Left cardiac atrium (tissue), 4 donors: ENCODE measurements at regions not wholly inside any gene's neighbourhood (a gene's known extent, or its start where the extent isn't known, plus 50 kb on each side); places are given as distances from the start of the nearest gene placed in this dataset.

Source experiments
- ATAC-seq, 2 donors: fragments of 200-7000 bp; cut with Tn5 transposase; one replicate each; pipeline ENCODE4 v1.9.1; 2020; ENCODE audit warnings: mild to moderate bottlenecking in 2 of 2, moderate library complexity in 2 of 2
- DNase-seq: peaks from one replicate; pipeline ENCODE4 v3.0.0-alpha.2; 2020
- intact Hi-C, 2 donors: fragments of 100-400 bp; cut with DNase I; formaldehyde crosslinking; loops; one replicate each; pipeline versions ENCODE4 v1.14.1 to v1.15.1; 2022 to 2023
- donor health status: DM: no; HTN: yes; CAD: no.
- donor health status: DM: no; HTN: yes; CAD: no; lungs with severe emphysema.
- donor health status: DM: yes; HTN: yes; CAD: no.
- donor health status: Dilated cardiomyopathy.

DNA sequence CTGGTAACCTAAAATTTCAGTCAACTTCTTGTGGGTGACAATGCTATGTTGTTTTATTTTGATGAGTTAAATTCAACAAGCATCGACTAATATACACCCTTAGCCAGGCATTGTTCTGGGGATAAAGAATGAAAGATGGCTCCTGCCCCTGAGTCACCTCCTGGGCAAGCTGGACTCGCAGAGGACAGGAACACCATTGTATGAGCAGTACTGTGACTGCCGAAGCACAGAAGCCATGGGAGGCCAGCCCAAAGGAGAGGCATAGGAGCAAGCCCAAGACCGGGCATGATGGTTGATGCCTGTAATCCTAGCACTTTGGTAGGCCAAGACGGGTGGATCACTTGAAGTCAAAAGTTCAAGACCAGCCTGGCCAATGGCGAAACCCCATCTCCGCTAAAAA lies 555.2 kb downstream of the OMA1 start:
- DNase-seq (no peak), ATAC-seq (no peak)
- intact Hi-C loops, result no loop called here

DNA sequence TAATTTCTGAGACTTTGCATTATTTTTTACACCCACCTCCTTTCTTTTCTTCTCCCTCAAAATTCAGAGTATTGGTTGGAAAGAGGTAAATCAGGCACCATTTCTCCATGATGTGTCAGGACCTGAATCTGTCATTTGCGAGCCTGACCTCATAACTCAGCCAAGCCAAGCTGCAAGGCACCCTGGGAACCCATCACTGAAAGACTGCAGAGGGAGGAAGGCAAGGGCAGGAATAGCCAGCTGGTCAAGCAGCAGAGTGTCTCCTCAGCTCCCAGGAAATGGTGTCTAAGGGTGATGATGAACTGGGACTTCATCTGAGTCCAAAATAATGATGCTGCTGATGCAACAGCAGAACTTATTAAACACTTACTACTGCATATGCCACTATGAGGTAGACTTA lies 556.6 kb downstream of the OMA1 start:
- intact Hi-C loops, result no loop called here
- ATAC-seq (no peak), DNase-seq (no peak)

GRCh38 chr1:57987523-57987922 lies 559.0 kb downstream of the OMA1 start:
- DNase-seq (no peak), ATAC-seq (no peak)
- intact Hi-C loops, result no loop called here

- no peak for DNase-seq
- no peak for ATAC-seq
- intact Hi-C loops, result no loop called here
Observed at GRCh38 chr1:57986432-57986831, 560.1 kb downstream of the OMA1 start.

DNA sequence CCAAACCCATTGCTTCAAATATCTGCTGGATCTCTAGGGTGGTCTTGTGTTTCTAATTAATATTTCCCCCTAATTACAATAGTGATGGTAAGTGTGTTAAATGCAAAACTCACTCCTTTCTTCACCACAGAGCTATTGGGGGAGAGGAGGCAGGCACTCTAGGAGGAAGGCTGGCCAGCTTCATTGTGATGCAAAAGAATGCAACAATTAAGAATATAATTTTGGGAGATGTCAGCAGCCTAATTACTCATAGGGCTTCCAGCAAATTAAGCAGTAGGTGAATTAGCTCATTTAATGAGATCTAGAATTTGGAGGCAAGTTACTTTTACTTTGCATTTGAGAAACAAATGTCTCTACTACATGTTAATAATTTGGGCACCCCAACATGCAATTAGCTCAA lies 560.4 kb upstream of the DAB1 start:
- intact Hi-C loops, result no loop called here
- DNase-seq (no peak), ATAC-seq (no peak)

DNA sequence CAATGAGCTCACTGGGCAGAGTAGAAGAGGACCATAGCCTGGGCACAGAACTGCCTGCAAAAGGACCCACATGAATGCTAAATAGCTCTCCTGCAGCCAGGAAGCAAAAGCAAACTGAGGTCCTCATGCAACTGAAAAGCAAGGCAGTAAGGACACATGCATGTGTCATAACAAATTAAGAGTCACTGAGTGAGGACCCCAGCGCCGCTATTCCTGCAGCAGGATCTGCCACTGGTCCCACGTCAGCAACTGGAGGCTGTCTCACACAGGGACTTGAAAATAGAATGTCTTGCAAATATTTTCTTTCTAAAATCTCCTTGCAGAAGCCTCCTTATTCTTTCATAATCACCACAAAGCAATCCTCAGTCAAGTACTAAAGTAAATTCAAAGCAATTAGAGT lies 559.6 kb upstream of the DAB1 start:
- DNase-seq, result no peak
- ATAC-seq, result no peak
- intact Hi-C loops, result no loop called here

GRCh38 chr1:57982852-57983251 lies 559.0 kb upstream of the DAB1 start:
- DNase-seq (no peak), ATAC-seq (no peak)
- intact Hi-C loops, result no loop called here

DNA sequence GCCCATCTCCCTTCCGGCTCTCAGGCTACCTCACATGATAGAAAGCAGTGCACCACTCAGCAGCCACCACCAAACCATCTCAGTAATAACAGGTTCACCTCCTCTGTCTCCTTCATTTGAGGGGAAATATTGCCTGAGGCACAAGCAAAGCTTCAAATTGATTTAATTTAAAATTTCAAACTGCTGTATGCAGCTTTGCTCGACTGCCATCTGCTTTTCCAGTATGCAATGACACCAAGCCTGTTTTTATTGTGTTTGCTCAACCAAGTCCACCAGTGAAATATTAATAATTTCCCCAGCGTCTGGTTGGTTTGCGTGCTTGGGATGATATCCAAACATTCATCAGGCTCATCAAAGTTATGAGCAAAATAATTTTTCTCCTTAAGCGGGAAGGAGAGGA lies 552.4 kb upstream of the DAB1 start:
- DNase-seq, result no peak
- ATAC-seq, result no peak
- intact Hi-C loops, result no loop called here

GRCh38 chr1:57968321-57968720 lies 544.5 kb upstream of the DAB1 start:
- intact Hi-C loops, result no loop called here
- ATAC-seq, result no peak
- DNase-seq, result no peak

GRCh38 chr1:57966751-57967406 lies 543.0 kb upstream of the DAB1 start:
- intact Hi-C loops, result no loop called here
- no peak for DNase-seq
- no peak for ATAC-seq

DNA sequence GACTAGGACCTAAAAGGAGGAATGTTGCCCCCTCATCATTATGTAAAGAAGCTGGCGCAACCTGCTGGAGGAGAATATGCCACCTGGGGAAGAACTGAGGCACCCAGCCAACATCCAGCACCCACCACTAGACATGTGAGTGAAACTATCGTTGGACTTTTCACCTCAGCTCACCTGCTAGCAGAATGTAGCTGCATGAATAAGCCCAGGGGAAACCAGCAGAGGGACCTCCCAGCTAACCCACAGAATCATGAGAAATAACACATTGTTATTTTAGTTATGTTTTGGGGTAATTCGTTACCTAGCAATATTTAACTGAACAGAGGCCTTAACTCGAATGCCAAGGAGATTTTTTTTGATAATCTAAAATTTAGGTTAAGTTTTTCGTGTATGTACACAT lies 542.5 kb upstream of the DAB1 start:
- DNase-seq (no peak), ATAC-seq (no peak)
- intact Hi-C loops, result no loop called here

- ATAC-seq (no peak), DNase-seq (no peak)
- intact Hi-C loops, result no loop called here
Observed at GRCh38 chr1:57963581-57963980, 539.7 kb upstream of the DAB1 start.

GRCh38 chr1:57959531-57960241 lies 535.8 kb upstream of the DAB1 start:
- DNase-seq, result no peak
- intact Hi-C loops, result no loop called here
- ATAC-seq, result no peak

GRCh38 chr1:57957576-57957975 lies 533.7 kb upstream of the DAB1 start:
- DNase-seq (no peak), ATAC-seq (no peak)
- intact Hi-C loops, result no loop called here

DNA sequence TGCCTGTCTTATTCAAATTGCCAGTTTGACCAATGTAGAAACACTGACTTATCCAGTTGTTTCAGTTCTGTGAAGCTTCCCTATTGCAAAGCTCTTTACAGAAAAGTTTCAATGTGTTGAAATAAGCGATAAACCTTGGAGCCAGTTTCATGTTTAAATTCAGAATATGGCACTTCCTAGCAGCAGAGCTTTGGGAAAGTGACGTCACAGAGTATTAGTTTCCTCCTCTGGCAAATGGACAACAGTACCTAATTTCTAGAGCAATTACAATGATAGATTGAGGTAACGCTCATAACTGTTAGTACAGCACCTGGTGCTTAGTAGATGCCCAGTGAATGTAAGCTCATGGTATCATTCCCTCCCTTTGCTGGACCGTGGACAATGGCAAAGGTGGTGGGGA lies 527.5 kb upstream of the DAB1 start:
- intact Hi-C loops, result no loop called here
- DNase-seq (no peak), ATAC-seq (no peak)

GRCh38 chr1:57949168-57949567 lies 525.3 kb upstream of the DAB1 start:
- intact Hi-C loops, result no loop called here
- ATAC-seq, result no peak
- DNase-seq, result no peak

DNA sequence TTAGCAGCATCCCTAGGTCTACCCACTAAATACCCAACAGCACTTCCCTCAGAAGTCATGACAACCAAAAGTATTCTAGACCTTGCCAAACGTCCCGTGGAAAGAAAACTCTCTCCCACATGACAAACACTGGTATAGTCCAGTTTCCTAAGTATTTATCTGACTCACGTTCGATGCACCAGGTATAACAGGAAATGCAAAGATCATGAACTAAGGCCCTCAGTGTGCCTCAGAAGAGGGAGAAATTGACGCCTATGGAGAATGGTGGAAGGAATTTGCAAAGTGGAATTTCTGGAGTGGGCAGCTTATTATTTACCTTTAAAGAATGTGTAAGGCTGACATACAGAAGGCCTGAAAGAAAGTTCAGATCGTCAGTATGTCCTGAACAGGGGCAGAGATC lies 523.6 kb upstream of the DAB1 start:
- intact Hi-C loops, result no loop called here
- ATAC-seq (no peak), DNase-seq (no peak)

DNA sequence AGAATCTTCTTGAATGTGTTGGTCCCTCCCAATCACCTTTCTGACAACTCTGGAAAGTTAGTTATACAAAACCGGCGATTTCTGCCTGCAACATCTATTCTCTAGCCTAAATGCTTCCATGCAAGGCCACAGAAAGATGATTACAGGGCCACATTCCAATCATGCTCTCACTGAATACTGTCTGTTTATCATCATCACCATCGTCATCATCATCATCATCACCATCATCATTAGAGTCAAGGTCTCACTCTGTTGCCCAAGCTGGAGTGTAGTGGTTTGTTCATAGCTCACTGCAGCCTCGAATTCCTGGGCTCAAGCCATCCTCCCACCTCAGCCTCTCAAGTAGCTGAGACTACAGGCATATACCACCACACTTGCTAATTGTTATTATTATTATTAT lies 521.2 kb upstream of the DAB1 start:
- ATAC-seq (no peak), DNase-seq (no peak)
- intact Hi-C loops, result no loop called here

DNA sequence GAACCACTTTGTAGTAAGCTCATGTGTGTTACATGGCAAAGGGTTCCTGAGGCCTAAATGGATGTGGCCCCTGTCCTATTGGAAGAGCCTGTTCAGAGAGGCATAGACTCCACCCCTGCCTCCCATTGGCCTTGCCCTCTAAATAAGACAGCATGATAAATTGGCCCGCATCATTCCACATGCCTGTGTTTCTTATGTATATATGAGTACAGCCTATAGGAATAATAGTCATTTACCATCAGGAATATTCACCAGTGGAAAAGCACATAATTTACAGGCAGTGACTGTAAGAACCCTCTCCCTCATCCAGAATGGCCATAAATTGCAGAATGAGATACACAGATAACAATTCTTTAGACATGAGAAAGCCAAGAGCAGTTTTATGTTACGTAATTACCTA lies 519.5 kb upstream of the DAB1 start:
- ATAC-seq (no peak), DNase-seq (no peak)
- intact Hi-C loops, result no loop called here

DNA sequence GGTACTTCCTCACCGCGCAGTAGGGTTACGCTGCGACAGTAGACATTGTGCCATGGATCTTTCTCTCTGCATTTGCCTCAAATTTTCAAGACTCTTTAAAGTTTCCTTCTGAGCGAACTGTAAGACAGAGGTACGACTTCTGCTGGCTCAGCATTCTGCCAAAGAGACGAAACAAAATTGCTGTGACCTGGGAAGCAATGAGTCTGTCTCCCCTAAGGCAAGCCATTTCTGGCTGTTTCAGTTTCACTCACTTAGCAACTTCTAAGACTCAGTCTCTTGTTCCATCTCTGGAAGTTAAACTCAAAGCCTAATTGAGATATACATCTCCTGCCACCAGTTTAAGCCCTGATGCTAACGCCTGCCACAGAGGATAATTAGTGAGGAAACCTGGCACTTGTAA lies 510.9 kb upstream of the DAB1 start:
- intact Hi-C loops, result no loop called here
- DNase-seq (no peak), ATAC-seq (no peak)

DNA sequence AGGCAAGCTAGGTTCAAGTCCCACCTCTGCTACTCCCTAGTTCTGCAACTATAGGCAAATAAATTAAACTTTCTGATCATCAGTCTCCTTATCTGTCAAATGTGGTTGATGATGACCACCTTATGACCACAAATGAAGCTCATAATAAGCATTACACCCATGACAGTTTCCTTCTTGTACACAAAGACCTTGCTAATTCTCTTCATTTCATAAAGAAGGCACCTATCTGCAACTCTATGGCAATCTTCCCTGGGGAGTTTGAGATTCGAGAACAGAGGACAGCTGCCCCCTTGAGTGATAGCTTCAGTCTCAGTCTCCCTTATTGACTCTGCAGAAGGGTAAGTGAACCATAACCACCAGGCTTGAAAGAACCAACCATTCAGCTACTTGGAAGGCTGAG lies 503.1 kb upstream of the DAB1 start:
- DNase-seq (no peak), ATAC-seq (no peak)
- intact Hi-C loops, result no loop called here
